Heart right ventricle (tissue), 16 donors: ENCODE measurements at regions not wholly inside any gene's neighbourhood (a gene's known extent, or its start where the extent isn't known, plus 50 kb on each side); places are given as distances from the start of the nearest gene placed in this dataset.

Experiments
- ATAC-seq, 8 donors: fragments of 200-7000 bp; cut with Tn5 transposase; one replicate each; pipeline ENCODE4 v1.9.1; 2020; ENCODE audit warnings: mild to moderate bottlenecking in 8 of 8, moderate library complexity in 8 of 8, moderate number of reproducible peaks in 1 of 8
- DNase-seq, 2 donors: peaks; one replicate each; pipeline ENCODE4 v3.0.0-alpha.2; 2020
- H3K27ac ChIP-seq, 10 donors: fragments of 200-600 bp; sonication (generic) in 2 of 10; one replicate each; pipeline versions ENCODE4 v1.5.0 to v1.8.0; 2020 to 2022; ENCODE audit warnings: mild to moderate bottlenecking in 3 of 10
- H3K27me3 ChIP-seq, 7 donors: fragments of 200-600 bp; one replicate each; pipeline ENCODE4 v1.8.0; 2021 to 2022; ENCODE audit warnings: mild to moderate bottlenecking in 2 of 7
- H3K36me3 ChIP-seq, 9 donors: fragments of 200-600 bp; sonication (generic) in 1 of 9; one replicate each; pipeline versions ENCODE4 v1.5.0 to v1.8.0; 2020 to 2022; ENCODE audit warnings: mild to moderate bottlenecking in 2 of 9
- H3K4me1 ChIP-seq, 9 donors: fragments of 200-600 bp; sonication (generic) in 1 of 9; one replicate each; pipeline versions ENCODE4 v1.5.0 to v1.8.0; 2020 to 2022; ENCODE audit warnings: mild to moderate bottlenecking in 4 of 9
- H3K4me3 ChIP-seq, 10 donors: fragments of 200-600 bp; sonication (generic) in 2 of 10; one replicate each; pipeline versions ENCODE4 v1.5.0 to v1.8.0; 2020 to 2022; ENCODE audit warnings: mild to moderate bottlenecking in 7 of 10, moderate library complexity in 2 of 10
- H3K9me3 ChIP-seq, 11 donors: fragments of 200-600 bp in 10 of 11; sonication (generic) in 2 of 11; one replicate each; pipeline versions ENCODE4 v1.5.0 to v1.8.0; 2013 to 2022; ENCODE audit warnings: mild to moderate bottlenecking in 2 of 11, control low read depth in 1 of 11, moderate library complexity in 1 of 11
- WGBS, 2 donors: extraction: QIAGEN DNeasy Blood & Tissue Kit; methylation state at CpG; one replicate each; pipeline ENCODE4 v1.1.7; 2013; ENCODE audit warnings: inconsistent platforms in 1 of 2; 5-methylcytosine and 5-hydroxymethylcytosine counted together
- intact Hi-C, 10 donors: fragments of 100-400 bp; cut with DNase I; formaldehyde crosslinking; loops; one replicate each; pipeline versions ENCODE4 v1.11.1 to v1.14.2; 2022
- TF ChIP-seq, protein P1 (sequence below), 9 donors: fragments of 200-600 bp; sonication (generic) in 2 of 9; IDR thresholded peaks; one replicate each; pipeline versions ENCODE4 v1.5.0 to v1.8.0; 2021 to 2022; ENCODE audit warnings: antibody characterized with exemption in 9 of 9, mild to moderate bottlenecking in 5 of 9, moderate library complexity in 1 of 9
- donor health status: Arrhythmogenic right ventricular cardiomyopathy.
- donor health status: ischemic (EF 13 %, LVEDD 7.1; RV severe dilation, severe dysfunction).
- donor health status: healthy with polysubstance abuse.
- donor health status: DM: no; HTN: yes; CAD: no.
- donor health status: DM: no; HTN: no; CAD: no.
- donor health status: ischemic (EF 25% LVEDD 6.9; RV normal size, moderate dysfunction).
- donor health status: ischemic (EF 25% LVEDD 5.7; RV mildly dilated, moderate dysfunction).
- donor health status: healthy.
- donor health status: DM: yes; HTN: yes; CAD: no.
- donor health status: Ischemic cardiomyopathy.
- donor health status: ischemic (EF 35%, LVEDD 5.7; RV mildly dilated, moderate dysfunction).
- donor health status: nonischemic (EF 11% LVEDD 7.7; RV severe dilation, severe dysfunction).
- donor health status: DM: yes; HTN: yes; CAD: no.
- donor health status: PGD.
- donor health status: ischemic (EF 29% LVEDD 5.4; RV normal size, mild dysfunction).
- donor health status: nonischemic (EF 23%, LVEDD 6.1; RV moderate dilation, normal function).

GRCh38 chr13:37209621-37210580 lies 104.4 kb upstream of the CSNK1A1L start:
- no peaks in the 10 kb centered on the region for H3K36me3 ChIP-seq
- intact Hi-C loops = no loop called here
- no peak for ATAC-seq

DNA sequence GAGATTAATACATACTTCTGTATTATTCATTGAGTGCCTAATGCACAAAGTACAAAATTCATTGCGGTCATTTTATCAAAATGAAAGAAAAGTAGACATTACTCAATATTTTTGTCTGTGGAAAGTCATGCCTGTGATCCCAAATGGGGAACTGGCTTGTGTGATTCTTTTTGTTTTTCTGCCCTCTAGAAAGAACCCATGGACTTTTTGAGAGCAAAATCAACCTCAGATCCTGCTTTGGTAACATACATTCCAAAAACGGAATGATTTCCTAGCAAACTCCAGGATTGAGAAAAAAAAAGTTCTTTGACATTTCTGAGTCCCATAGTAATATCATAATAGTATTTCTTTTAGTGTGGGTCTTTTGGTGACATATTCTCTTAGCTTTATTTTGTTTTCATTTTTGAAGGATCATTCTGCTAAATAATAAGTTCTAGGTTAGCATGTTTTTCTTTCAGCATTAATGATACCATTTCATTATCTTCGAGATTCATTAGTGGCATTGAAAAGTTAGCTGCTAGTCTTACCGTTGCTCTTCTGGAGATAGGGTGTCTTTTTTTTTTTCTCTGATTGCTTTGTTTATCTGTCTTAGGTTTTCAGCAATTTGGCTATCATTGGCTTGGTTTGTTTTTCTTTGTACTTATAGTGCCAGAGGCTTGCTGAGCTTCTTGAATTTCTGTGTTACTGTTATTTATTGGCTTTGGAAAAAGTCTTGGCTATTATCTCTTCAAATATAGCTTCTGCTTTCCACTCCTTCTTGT lies 102.4 kb upstream of the CSNK1A1L start:
- H3K36me3 ChIP-seq = no peaks in the 10 kb centered on the region
- H3K4me1 ChIP-seq = no peaks in the 10 kb centered on the region
- no peak overlapping the region for H3K4me3 ChIP-seq
- TF ChIP-seq, protein P1, sequence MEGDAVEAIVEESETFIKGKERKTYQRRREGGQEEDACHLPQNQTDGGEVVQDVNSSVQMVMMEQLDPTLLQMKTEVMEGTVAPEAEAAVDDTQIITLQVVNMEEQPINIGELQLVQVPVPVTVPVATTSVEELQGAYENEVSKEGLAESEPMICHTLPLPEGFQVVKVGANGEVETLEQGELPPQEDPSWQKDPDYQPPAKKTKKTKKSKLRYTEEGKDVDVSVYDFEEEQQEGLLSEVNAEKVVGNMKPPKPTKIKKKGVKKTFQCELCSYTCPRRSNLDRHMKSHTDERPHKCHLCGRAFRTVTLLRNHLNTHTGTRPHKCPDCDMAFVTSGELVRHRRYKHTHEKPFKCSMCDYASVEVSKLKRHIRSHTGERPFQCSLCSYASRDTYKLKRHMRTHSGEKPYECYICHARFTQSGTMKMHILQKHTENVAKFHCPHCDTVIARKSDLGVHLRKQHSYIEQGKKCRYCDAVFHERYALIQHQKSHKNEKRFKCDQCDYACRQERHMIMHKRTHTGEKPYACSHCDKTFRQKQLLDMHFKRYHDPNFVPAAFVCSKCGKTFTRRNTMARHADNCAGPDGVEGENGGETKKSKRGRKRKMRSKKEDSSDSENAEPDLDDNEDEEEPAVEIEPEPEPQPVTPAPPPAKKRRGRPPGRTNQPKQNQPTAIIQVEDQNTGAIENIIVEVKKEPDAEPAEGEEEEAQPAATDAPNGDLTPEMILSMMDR (IDR thresholded peaks at IDR 0.05) = no peak
- no peaks in the 10 kb centered on the region for H3K9me3 ChIP-seq
- peak overlapping the region in 3 of 10 donors; percentile 5 to 53 (median 43) for H3K27ac ChIP-seq
- DNase-seq (no peak), ATAC-seq (no peak)
- no peaks in the 10 kb centered on the region for H3K27me3 ChIP-seq
- WGBS, 2 donors = 48 to 52% methylated on average over 4 of the region's 4 CpGs
- intact Hi-C loops = no loop called here

More at GRCh38 chr13:37209621-37210580, 104.4 kb upstream of the CSNK1A1L start:
- peak overlapping the region in 3 of 10 donors; percentile 5 to 21 (median 19) for H3K27ac ChIP-seq
- H3K4me1 ChIP-seq = no peaks in the 10 kb centered on the region
- DNase-seq = no peak
- no peak overlapping the region for H3K4me3 ChIP-seq
- H3K9me3 ChIP-seq = no peaks in the 10 kb centered on the region
- 74 to 84% methylated on average over 4 of the region's 4 CpGs for WGBS, 2 donors
- TF ChIP-seq, protein P1 (IDR thresholded peaks at IDR 0.05) = no peak
- H3K27me3 ChIP-seq = no peaks in the 10 kb centered on the region

GRCh38 chr13:37202264-37202663 lies 96.8 kb upstream of the CSNK1A1L start:
- ATAC-seq (no peak), DNase-seq (no peak)
- peaks cover 0 to 4% (median 0%) of the 10 kb centered on the region in 11 donors for H3K9me3 ChIP-seq
- no peak overlapping the region for H3K27ac ChIP-seq
- TF ChIP-seq, protein P1 (IDR thresholded peaks at IDR 0.05) = no peak
- H3K4me3 ChIP-seq = no peak overlapping the region
- H3K36me3 ChIP-seq = no peaks in the 10 kb centered on the region
- no peaks in the 10 kb centered on the region for H3K27me3 ChIP-seq
- 94 to 95% methylated on average over 2 of the region's 2 CpGs for whole genome bisulfite sequencing, 2 donors
- intact Hi-C loops = no loop called here
- H3K4me1 ChIP-seq = no peaks in the 10 kb centered on the region

DNA sequence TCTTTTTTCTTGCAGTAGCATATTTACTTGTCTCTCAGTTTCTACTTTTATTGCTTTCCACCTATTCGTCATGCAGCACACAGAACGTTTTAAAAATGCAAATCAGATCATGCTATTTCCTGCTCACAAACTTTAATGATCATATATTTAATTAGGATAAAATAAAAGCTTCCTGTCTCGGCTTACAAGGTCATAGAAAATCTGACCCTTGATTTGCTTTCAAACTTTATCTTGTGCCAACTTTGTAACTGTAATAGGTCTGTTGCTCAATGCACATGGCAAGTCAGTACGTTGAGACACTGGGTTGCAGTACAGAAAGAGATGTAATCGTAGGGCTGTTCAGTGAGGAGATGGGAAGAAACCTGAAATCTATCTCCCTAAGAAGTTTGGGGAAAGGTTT lies 95.6 kb upstream of the CSNK1A1L start:
- intact Hi-C loops = no loop called here
- no peak overlapping the region for H3K27ac ChIP-seq
- DNase-seq (no peak), ATAC-seq (no peak)
- H3K4me1 ChIP-seq = no peaks in the 10 kb centered on the region
- no peak overlapping the region for H3K4me3 ChIP-seq
- WGBS, 2 donors = 64 to 71% methylated on average over 5 of the region's 5 CpGs
- no peaks in the 10 kb centered on the region for H3K27me3 ChIP-seq
- H3K9me3 ChIP-seq = peaks cover 0 to 4% (median 0%) of the 10 kb centered on the region in 11 donors
- no peaks in the 10 kb centered on the region for H3K36me3 ChIP-seq
- TF ChIP-seq, protein P1 (IDR thresholded peaks at IDR 0.05) = no peak
